Activated CD8-positive, alpha-beta T cell treated with anti-CD3 and anti-CD28 coated beads, Interleukin-2, amount 10 ng/mL, durations not matched to agents 7 days and 5 days (primary cell): ENCODE measurements at regions not wholly inside any gene's neighbourhood (a gene's known extent, or its start where the extent isn't known, plus 50 kb on each side); places are given as distances from the start of the nearest gene placed in this dataset.

Source experiments
- ATAC-seq: fragments of 150-1000 bp; cut with Tn5 transposase; one replicate; pipeline ENCODE4 v1.10.0; 2021; ENCODE audit warnings: moderate library complexity
- CTCF ChIA-PET: fragments of 350-600 bp; sonication (Branson Sonifier 250); formaldehyde crosslinking; loops from one replicate; lab custom pipeline; 2021; ENCODE audit warnings: antibody characterized with exemption; lab: Charles Lee
- POLR2A ChIA-PET: fragments of 350-600 bp; sonication (Branson Sonifier 250); formaldehyde crosslinking; loops from one replicate; lab custom pipeline; 2021; ENCODE audit warnings: antibody characterized with exemption; lab: Charles Lee
- DNase-seq: peaks from one replicate; pipeline ENCODE4 v3.0.0-alpha.2; 2020
- H3K27ac Mint-ChIP-seq: one replicate; pipeline ENCODE4 v1.8.0; 2021; ENCODE audit warnings: mild to moderate bottlenecking, mixed read lengths
- H3K27me3 Mint-ChIP-seq: one replicate; pipeline ENCODE4 v1.8.0; 2021; ENCODE audit warnings: low read depth, mixed read lengths
- H3K36me3 Mint-ChIP-seq: one replicate; pipeline ENCODE4 v1.8.0; 2021; ENCODE audit warnings: low read depth, mixed read lengths
- H3K4me1 Mint-ChIP-seq: one replicate; pipeline ENCODE4 v1.8.0; 2021; ENCODE audit warnings: low read depth, mixed read lengths
- H3K4me3 Mint-ChIP-seq: one replicate; pipeline ENCODE4 v1.8.0; 2021; ENCODE audit warnings: mild to moderate bottlenecking, mixed read lengths
- H3K9me3 Mint-ChIP-seq: one replicate; pipeline ENCODE4 v1.8.0; 2022; ENCODE audit warnings: mixed read lengths; ENCODE audit not compliant: insufficient read depth

GRCh38 chr7:16980539-16980938 is 98.8 kb upstream of the AGR3 start:
- DNase-seq (no peak), ATAC-seq (no peak)
- H3K27ac Mint-ChIP-seq, result no peak overlapping the region
- H3K4me3 Mint-ChIP-seq, result no peak overlapping the region
- H3K4me1 Mint-ChIP-seq, result peaks cover 19% of the 10 kb centered on the region
- CTCF ChIA-PET, result interaction anchor here (1.3 to 3.4 kb wide), 3 partner anchors 55 to 322 kb away, joined by 3 to 12 read pairs (median 11); no protein-coding TSS in a partner anchor
- no peaks in the 10 kb centered on the region for H3K9me3 Mint-ChIP-seq
- no peaks in the 10 kb centered on the region for H3K36me3 Mint-ChIP-seq
- H3K27me3 Mint-ChIP-seq, result peaks cover 38% of the 10 kb centered on the region
- POLR2A ChIA-PET, result no interaction called here

DNA sequence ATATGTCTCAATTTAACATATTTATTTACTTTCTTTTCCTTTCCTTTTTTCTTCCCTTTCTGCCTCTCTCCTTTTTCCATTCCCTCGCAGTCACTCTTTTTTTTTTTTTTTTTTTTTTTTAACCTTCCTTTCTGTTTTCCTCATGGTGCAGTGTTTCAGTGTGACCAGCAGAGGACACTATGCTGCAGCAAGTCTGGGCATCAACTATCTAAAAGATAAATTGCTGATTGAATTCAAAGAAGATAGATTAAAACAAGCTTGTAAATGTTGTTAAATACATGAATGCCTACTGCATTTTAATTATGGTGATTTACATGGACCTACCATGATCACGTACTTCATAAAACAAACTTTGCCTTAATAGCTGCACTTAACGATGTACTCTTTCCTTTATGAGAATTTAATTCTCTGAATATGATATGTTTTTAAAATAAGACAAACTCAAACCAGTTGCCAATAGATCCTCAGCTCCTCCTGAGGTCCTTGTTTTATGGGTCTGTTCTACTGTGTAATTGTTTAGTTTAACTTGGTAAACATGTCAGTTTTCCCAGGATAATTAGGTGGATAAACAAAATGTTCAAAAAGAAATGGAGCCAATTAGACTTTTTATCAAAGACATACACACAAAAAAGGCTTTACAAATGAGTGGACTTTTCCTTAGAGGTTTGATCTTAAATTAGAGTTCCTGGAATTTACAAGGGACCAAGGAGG is 101.0 kb upstream of the AGR3 start:
- DNase-seq (peak; percentile 53), ATAC-seq (no peak)
- Mint-ChIP-seq H3K9me3 (no peaks in the 10 kb centered on the region), H3K4me3 (peak overlapping the region; percentile 27), H3K4me1 (peaks cover 13% of the 10 kb centered on the region), H3K27me3 (peaks cover 30% of the 10 kb centered on the region), H3K36me3 (no peaks in the 10 kb centered on the region), H3K27ac (no peak overlapping the region)
- CTCF ChIA-PET, result interaction anchor here (0.6 to 2.9 kb wide), 56 partner anchors 10 to 698 kb away, joined by 3 to 32 read pairs (median 4); partner anchors contain the start of gene AHR
- POLR2A ChIA-PET, result interaction anchor here (1.4 kb wide), 1 partner anchor 316 kb away, joined by 4 read pairs; the partner anchor contains the start of gene AHR

DNA sequence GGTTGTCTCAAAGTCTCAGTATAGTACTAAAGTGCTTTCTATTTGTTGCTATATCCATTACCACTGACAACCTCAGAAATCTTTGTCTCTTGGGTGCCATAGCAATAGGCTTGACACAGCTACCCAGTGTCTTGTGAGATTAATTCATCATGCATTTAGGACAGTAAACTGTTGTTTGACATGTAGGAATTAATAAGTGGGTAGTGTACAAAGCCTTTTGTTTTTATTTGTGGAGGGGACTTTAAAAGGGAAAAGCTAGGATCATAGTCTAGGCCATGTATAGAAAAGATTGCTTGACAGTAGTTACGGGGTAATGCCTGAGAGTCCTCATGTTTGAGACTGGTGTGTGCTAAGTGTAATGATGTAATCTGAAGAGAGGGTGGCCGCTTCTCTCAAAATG is 102.6 kb upstream of the AGR3 start:
- ChIA-PET CTCF (interaction anchor here (1.1 to 2.3 kb wide), 6 partner anchors 50 to 436 kb away, joined by 3 to 10 read pairs (median 7); partner anchors contain the start of gene AHR), POLR2A (no interaction called here)
- DNase-seq (no peak), ATAC-seq (no peak)
- no peaks in the 10 kb centered on the region for H3K36me3 Mint-ChIP-seq
- peaks cover 24% of the 10 kb centered on the region for H3K27me3 Mint-ChIP-seq
- H3K4me1 Mint-ChIP-seq, result peaks cover 13% of the 10 kb centered on the region
- no peaks in the 10 kb centered on the region for H3K9me3 Mint-ChIP-seq
- no peak overlapping the region for H3K4me3 Mint-ChIP-seq
- no peak overlapping the region for H3K27ac Mint-ChIP-seq

- DNase-seq (no peak), ATAC-seq (no peak)
- POLR2A ChIA-PET, result no interaction called here
- H3K27me3 Mint-ChIP-seq, result peaks cover 15% of the 10 kb centered on the region
- peaks cover 17% of the 10 kb centered on the region for H3K4me1 Mint-ChIP-seq
- no peaks in the 10 kb centered on the region for H3K9me3 Mint-ChIP-seq
- H3K27ac Mint-ChIP-seq, result no peak overlapping the region
- H3K36me3 Mint-ChIP-seq, result peaks cover 1% of the 10 kb centered on the region
- H3K4me3 Mint-ChIP-seq, result no peak overlapping the region
- CTCF ChIA-PET, result interaction anchor here (1.4 to 1.6 kb wide), 2 partner anchors 316 to 546 kb away, joined by 3 to 8 read pairs; no protein-coding TSS in a partner anchor
Observed at GRCh38 chr7:16985621-16986020, 103.8 kb upstream of the AGR3 start.

GRCh38 chr7:16986755-16987154 is 105.0 kb upstream of the AGR3 start:
- POLR2A ChIA-PET, result no interaction called here
- Mint-ChIP-seq H3K4me3 (no peak overlapping the region), H3K27ac (no peak overlapping the region), H3K27me3 (peaks cover 13% of the 10 kb centered on the region), H3K36me3 (peaks cover 2% of the 10 kb centered on the region), H3K9me3 (no peaks in the 10 kb centered on the region), H3K4me1 (peaks cover 17% of the 10 kb centered on the region)
- ATAC-seq (no peak), DNase-seq (no peak)
- CTCF ChIA-PET, result interaction anchor here (0.7 to 1.6 kb wide), 6 partner anchors 22 to 545 kb away, joined by 3 to 8 read pairs (median 3); partner anchors contain the start of gene AHR

DNA sequence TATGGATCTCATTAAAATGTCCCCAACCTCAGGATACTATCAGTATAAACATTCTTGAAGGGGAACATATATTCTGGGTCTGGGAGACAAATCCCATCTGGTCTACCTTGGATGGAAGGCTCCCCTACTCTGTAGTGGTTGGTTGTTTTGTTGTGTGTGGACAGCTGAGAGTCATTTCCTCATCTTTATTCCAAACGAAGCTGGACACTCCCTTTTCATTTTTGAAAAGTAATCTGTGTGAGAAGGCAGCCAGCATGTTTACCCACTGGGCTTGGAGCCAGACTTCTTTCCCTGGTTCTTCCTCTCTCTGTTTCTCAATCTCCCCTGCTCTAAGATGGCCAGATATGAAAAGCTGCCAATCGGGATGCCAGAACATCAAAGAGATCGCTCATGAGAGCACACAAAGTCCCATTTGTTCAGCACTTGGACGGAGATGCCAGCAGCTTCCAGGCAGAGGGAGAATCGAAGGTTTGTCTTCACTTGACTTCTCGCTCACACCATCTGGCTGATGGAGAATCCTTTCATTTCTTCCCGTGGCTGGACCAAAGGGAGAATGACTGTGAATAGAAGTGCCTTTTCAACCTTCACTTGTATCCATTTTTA is 108.1 kb upstream of the AGR3 start:
- H3K36me3 Mint-ChIP-seq, result peaks cover 2% of the 10 kb centered on the region
- peaks cover 6% of the 10 kb centered on the region for H3K4me1 Mint-ChIP-seq
- no peaks in the 10 kb centered on the region for H3K9me3 Mint-ChIP-seq
- peaks cover 9% of the 10 kb centered on the region for H3K27me3 Mint-ChIP-seq
- ChIA-PET POLR2A (no interaction called here), CTCF (interaction anchor here (0.6 to 2.1 kb wide), 2 partner anchors 59 to 63 kb away, joined by 3 to 4 read pairs; no protein-coding TSS in a partner anchor)
- DNase-seq, result no peak
- H3K27ac Mint-ChIP-seq, result no peak overlapping the region
- no peak overlapping the region for H3K4me3 Mint-ChIP-seq
- ATAC-seq, result no peak

GRCh38 chr7:16991551-16991950 is 109.8 kb upstream of the AGR3 start:
- no peak overlapping the region for H3K4me3 Mint-ChIP-seq
- no peak overlapping the region for H3K27ac Mint-ChIP-seq
- DNase-seq (no peak), ATAC-seq (no peak)
- POLR2A ChIA-PET, result no interaction called here
- CTCF ChIA-PET, result interaction anchor here (2.1 kb wide), 2 partner anchors 18 to 65 kb away, joined by 4 to 5 read pairs; no protein-coding TSS in a partner anchor
- peaks cover 6% of the 10 kb centered on the region for H3K4me1 Mint-ChIP-seq
- peaks cover 6% of the 10 kb centered on the region for H3K9me3 Mint-ChIP-seq
- H3K36me3 Mint-ChIP-seq, result peaks cover 9% of the 10 kb centered on the region
- peaks cover 9% of the 10 kb centered on the region for H3K27me3 Mint-ChIP-seq

DNA sequence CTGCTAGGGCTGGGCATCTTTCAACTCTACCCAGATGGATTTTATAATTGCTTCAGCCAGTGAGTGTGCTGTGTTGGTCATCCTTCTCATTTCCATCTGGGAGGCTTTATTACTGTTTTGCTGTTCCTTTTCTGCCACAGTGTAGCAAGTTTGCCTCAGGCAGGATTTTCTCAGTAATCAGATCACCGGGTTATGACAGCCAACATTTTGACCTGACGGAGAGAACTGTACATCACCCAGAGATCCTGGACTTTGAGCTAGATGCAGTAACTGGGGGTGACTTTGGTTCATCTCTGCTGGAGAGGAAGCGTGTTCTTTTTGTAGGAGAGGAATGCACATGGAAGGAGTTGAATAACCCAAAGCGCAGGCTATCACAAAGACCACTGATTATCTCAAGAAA is 111.8 kb upstream of the AGR3 start:
- H3K27me3 Mint-ChIP-seq, result peaks cover 7% of the 10 kb centered on the region
- no peak for DNase-seq
- no peak overlapping the region for H3K27ac Mint-ChIP-seq
- H3K4me1 Mint-ChIP-seq, result peaks cover 14% of the 10 kb centered on the region
- CTCF ChIA-PET, result interaction anchor here (0.6 to 2.1 kb wide), 3 partner anchors 11 to 16 kb away, joined by 3 to 8 read pairs (median 5); no protein-coding TSS in a partner anchor
- H3K4me3 Mint-ChIP-seq, result no peak overlapping the region
- peaks cover 12% of the 10 kb centered on the region for H3K9me3 Mint-ChIP-seq
- peaks cover 28% of the 10 kb centered on the region for H3K36me3 Mint-ChIP-seq
- POLR2A ChIA-PET, result no interaction called here
- no peak for ATAC-seq

- Mint-ChIP-seq H3K27ac (no peak overlapping the region), H3K4me3 (no peak overlapping the region), H3K9me3 (peaks cover 24% of the 10 kb centered on the region), H3K4me1 (peaks cover 34% of the 10 kb centered on the region), H3K27me3 (no peaks in the 10 kb centered on the region), H3K36me3 (peaks cover 47% of the 10 kb centered on the region)
- no peak for DNase-seq
- no peak for ATAC-seq
- CTCF ChIA-PET, result interaction anchor here (1.1 to 1.5 kb wide), 2 partner anchors 15 to 16 kb away, joined by 6 to 7 read pairs; no protein-coding TSS in a partner anchor
- POLR2A ChIA-PET, result interaction anchor here (1.3 kb wide), 1 partner anchor 300 kb away, joined by 4 read pairs; the partner anchor contains the start of gene AHR
Observed at GRCh38 chr7:16998481-16999051, 116.8 kb upstream of the AGR3 start.

DNA sequence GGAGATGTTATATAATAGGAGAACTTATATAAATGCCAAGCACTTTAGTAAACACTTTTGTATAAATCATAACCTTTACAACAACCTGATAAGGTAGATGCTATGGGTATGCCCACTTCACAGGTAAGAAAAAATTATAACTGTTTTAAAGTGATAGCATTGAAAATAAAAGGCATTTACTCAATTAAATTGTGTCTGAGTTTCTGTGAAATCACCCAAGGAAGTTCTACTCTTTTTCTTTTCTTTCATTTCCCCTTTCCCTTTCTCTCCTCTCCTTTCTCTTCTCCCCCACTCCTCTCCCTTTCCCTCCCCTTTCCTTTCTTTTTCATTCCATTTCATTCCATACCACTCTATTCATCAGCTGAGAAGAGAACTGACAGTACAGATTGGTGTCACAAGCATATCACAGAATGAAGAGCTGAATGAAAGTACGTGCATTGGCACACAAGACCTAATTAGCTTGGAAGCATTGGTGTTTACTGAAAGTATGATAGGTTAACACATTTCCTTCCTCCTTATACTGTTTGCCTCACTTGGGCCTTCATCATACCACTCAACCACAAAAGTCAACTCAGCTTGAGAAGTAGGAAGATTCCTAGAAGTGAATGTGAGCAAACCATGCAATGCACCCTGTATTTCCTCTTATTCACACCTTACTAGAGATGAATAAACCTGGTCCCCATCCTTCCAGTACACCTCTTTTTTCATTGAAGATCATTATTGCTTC is 117.9 kb upstream of the AGR3 start:
- POLR2A ChIA-PET, result interaction anchor here (0.7 to 1.3 kb wide), 2 partner anchors 298 to 299 kb away, joined by 3 to 4 read pairs; partner anchors contain the start of gene AHR
- peak; percentile 58 for DNase-seq

DNA sequence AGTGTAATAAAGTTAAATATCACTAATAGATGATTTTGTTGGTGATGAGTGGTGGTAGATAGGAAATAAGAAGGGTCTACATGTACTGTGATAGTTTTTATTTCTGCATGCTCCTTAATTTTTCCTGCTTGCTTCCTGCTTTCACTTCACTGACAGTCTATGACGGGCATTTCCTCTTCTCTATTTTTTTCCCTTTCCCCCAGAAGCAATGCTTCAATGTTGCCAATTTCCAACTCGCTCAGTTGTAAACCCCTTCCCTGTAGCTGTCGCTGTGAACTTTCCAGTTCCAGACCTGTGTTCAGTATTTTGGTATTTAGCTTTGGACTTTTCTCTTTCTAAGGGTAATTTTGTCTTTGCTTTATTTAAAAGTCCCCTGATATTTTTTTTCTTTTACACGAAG is 123.5 kb upstream of the AGR3 start:
- ChIA-PET CTCF (interaction anchor here (1.0 kb wide), 1 partner anchor 22 kb away, joined by 4 read pairs; no protein-coding TSS in a partner anchor), POLR2A (no interaction called here)
- Mint-ChIP-seq H3K27me3 (peaks cover 3% of the 10 kb centered on the region), H3K4me1 (peaks cover 34% of the 10 kb centered on the region), H3K9me3 (peaks cover 12% of the 10 kb centered on the region), H3K4me3 (no peak overlapping the region), H3K27ac (no peak overlapping the region), H3K36me3 (peaks cover 19% of the 10 kb centered on the region)
- DNase-seq, result no peak
- no peak for ATAC-seq

More for the DNA sequence above, 117.9 kb upstream of the AGR3 start:
- Mint-ChIP-seq H3K9me3 (peaks cover 24% of the 10 kb centered on the region), H3K4me3 (peak overlapping the region; percentile 65), H3K27me3 (peaks cover 3% of the 10 kb centered on the region), H3K4me1 (peaks cover 34% of the 10 kb centered on the region), H3K27ac (peak overlapping the region; percentile 94), H3K36me3 (peaks cover 52% of the 10 kb centered on the region)
- CTCF ChIA-PET, result interaction anchor here (1.0 to 1.6 kb wide), 6 partner anchors 9 to 305 kb away, joined by 3 to 7 read pairs (median 4); no protein-coding TSS in a partner anchor
- peak; percentile 97 for ATAC-seq
